A172 (cell line): ENCODE measurements at regions not wholly inside any gene's neighbourhood (a gene's known extent, or its start where the extent isn't known, plus 50 kb on each side); places are given as distances from the start of the nearest gene placed in this dataset.
"Not testable (repeated sequence)": the region's sequence is repeated elsewhere in the genome, so short reads cannot be mapped to it uniquely, and the experiment has no call there.

Source experiments
- DNase-seq: peaks from one replicate; pipeline ENCODE4 v3.0.0-alpha.2; 2015; ENCODE audit warnings: low spot score

GRCh38 chr3:195634426-195635261, 50.9 kb upstream of the APOD start:
- DNase-seq, result not testable (repeated sequence)
